Inflammatory macrophage (primary cell): ENCODE measurements at regions not wholly inside any gene's neighbourhood (a gene's known extent, or its start where the extent isn't known, plus 50 kb on each side); places are given as distances from the start of the nearest gene placed in this dataset.
"Not testable (repeated sequence)": the region's sequence is repeated elsewhere in the genome, so short reads cannot be mapped to it uniquely, and the experiment has no call there.

Experiments
- DNase-seq, 2 donors: peaks; one replicate each; pipeline ENCODE4 v3.0.0-alpha.2; 2020 to 2022

DNA sequence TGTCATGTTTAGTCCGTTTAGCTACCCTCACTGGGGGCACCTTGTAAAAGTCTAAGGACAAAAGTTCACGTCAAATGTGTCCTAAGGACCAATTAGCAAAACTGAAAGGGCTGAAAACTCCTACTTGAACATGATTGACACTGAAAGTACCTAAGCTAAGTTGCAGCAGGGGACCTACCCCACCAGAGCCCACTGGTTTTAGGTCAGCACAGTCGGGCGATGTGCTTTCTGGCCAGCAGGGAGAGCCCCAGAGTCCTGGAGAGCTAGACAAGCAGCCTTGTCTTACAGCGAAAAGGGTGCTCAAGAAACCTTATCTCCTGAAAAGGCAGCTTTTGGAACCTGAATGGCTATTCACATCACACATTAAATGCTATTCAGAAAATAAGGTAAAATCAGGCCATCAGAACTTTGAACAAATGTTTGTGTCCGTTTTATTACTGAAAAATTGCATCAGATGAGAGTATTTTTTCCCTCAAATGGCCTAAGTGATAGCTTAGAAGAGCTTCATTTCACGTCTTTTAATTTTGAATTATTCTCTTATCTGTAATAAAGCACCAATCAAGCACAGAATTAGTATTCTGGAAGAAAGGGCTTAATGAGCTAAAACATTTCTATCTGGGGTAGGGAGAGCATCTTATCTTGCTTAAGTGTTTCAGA is 52.2 kb upstream of the MKI67 start:
- DNase-seq, result peak; percentile 16 to 48

GRCh38 chr10:128180843-128181242 is 54.6 kb upstream of the MKI67 start:
- no peak for DNase-seq

DNA sequence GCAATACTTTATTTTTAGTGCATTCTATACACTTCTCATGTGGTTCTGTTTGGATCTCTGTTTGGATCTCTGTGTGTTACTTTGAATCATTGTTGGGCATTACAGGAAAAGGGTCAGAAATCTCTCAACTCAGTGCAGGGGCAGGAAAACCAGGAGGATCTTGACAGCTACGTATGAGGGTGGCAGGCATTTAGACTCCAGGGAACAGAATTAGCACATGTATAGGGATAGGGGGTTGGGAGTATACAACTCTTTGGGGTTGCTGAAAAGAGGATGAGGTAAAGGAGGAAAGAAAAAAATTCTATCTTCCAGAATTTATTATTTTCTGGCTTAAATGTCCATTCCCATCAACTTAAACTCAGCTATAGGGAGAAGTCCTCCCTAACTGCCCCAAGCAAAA is 59.4 kb upstream of the MKI67 start:
- DNase-seq, result no peak

GRCh38 chr10:128186959-128187787 is 61.0 kb upstream of the MKI67 start:
- DNase-seq, result no peak

DNA sequence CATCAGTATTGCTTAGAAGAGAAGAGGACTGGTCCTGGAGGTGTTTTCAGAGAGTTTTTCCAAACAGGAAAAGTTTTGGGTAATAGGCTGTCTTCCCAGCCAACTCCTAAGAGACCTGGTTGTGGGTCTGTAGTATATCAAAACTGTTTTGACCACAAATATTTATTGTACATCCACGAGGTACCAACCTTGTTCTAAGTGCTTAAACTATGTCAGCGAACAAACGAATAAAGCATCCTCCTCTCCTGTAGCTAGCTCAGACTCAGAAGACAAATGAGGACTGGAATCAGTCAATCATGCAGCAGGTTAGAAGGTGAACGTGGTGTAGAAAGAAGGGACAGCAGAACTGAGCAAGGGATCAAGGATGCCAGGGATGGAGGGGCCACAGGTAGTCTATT is 61.6 kb upstream of the MKI67 start:
- no peak for DNase-seq

GRCh38 chr10:128189176-128189575 is 63.0 kb upstream of the MKI67 start:
- no peak for DNase-seq

DNA sequence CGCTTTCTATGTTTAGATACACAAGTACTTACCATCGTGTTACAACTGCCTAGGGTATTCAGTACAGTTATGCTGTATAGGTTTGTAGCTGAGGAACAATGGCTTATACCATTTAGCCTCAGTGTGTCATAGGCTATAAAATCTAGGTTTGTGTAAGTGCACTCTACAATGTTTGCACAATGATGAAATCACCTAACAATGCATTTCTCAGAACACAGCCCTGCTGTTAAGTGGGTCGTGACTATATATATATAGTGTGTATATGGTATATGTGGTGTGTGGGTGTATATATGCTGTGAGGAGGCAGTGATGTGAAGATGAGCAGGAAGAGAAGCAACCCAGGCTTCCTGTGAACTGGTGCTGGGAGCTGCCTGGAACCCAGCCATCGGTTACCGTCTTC is 65.6 kb upstream of the MKI67 start:
- DNase-seq, result no peak

- not testable (repeated sequence) for DNase-seq
Observed at GRCh38 chr10:128201826-128202225, 75.6 kb upstream of the MKI67 start.

- DNase-seq, result no peak
Observed at GRCh38 chr10:128203028-128203427, 76.8 kb upstream of the MKI67 start.

DNA sequence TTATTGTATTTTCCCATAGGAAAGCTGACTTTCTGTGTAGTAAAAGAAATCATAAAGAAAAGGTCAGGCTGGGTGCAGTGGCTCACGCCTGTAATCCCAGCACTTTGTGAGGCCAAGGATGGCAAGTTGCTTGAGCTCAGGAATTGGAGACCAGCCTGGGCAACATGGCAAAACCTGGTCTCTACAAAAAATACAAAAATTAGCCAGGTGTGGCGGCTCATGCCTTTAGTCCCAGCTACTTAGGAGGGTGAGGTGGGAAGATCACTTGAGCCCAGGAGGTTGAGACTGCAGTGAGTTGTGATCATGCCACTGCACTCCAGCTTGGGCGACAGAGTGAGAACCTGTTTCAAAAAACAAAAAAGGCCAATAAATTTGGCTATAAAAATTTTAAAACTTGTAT is 79.4 kb upstream of the MKI67 start:
- DNase-seq, result not testable (repeated sequence)

GRCh38 chr10:128206676-128207075 is 80.5 kb upstream of the MKI67 start:
- DNase-seq, result no peak

GRCh38 chr10:128209862-128210214 is 83.6 kb upstream of the MKI67 start:
- no peak for DNase-seq

DNA sequence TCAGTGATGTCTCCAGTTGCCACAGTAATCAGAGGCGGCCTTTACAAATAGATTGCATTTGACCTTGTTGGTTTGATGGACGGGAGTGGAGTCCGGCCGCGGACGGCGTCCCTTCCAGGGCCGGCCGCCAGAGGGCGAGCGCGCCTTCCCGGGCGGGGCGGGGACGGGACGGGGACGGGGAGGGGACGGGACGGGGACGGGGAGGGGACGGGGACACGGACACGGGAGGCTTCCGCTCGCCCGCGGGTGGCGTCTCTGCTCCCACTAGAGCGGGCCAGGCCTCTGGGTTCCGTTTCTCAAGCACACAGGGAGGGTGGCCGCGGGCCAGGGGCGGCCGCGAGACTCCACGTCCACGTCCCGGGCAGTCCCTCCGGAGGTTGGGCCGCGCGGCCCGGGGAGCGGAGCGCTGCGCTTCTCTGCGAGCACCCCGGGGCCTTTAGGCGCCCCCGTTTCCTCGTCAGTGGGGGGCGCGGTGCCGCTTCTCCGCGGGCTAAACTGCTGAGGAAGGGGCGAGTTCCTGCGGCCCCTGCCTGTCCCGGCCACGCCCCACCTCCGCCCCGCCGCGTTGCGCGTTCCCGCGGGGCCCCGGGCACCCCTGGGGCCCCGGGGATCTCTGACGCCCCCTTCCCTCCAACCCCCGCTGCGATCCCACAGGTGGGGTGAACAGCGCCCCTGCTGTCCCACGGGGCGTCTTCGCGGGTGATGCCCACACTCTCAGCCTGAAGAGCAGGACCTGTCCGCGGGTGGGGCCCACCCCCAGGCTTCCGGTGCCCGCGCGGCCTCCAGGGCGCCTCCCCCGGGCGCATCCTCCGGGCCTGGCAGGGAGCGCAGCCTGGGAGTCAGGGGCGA is 84.2 kb upstream of the MKI67 start:
- peak; percentile 73 to 74 for DNase-seq

DNA sequence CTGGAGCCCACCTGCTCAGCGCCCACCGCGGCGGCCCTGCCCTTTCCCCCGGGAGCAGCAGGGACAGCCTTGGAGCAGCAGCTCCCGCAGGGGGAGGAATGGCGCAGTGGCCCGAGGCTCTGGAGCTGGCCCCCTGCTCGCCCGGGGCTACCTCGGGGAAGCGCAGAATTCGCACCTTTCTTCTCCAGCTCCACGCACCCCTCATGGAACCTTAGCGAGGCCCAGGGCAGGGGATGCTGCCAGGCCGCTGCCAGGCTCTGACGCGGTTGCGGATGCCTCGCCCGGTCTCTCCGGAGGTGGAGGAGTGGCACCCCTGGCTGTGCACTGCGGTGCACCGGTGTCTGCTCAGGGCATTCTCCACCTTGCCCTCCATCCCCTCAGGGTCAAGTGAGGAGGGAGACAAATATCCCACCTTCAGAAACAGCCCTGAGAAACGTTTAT is 84.9 kb upstream of the MKI67 start:
- DNase-seq, result no peak

DNA sequence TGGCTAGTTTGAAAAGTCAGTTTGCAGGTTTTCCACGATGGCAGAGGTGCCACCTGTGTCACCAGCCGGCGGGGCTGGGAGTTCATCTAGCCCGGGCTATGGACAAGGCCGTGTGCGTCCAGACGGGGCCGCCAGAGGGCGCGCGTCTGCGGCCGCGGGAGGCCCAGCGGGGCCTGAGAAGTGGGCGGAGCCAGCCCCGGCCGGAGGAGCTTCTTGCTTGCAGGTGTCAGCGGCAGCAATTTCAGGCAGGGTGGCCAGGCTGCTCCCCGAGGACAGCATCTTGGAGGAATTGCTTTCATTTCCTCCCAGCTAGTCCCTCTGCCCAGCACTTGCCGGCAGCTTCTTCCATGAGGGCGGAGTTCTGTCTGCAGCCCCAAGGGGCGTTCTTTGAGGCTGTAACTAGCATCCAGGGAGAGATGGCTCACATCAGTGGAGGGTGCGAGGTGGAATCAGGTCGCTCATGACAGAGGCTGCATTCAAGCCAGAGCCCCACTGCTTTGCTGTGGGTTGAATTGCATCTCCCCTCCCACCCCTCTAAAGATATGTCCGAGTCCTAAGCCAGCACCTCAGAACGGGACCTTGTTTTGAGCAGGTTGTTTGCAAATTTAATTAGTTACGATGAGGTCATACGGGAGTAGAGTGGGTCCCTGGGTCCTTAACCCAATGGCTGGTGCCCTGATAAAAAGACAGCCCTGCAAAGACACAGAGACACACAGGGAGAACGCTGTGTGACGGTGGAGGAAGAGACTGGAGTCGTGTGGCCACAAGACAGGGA is 85.9 kb upstream of the MKI67 start:
- peak; percentile 84 to 88 for DNase-seq

DNA sequence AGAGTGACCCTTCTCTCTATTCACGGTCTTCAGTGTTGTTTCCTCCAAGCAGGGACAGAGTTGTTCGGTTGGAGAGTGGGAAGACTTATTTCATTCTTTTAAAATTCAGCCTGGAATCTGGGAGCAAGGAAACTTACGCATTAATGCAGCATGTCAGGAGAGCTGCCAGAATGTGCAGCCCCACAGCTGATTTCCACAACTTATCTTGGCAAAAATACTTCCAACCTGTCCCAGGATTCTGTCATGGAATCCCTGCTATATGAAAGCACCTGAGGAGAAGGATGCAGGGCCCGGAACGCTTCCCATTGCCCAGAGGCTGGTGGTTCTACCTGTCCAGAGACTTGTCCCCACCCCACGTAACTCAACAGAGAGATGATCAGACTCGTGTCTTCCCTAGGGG is 86.9 kb upstream of the MKI67 start:
- no peak for DNase-seq

DNA sequence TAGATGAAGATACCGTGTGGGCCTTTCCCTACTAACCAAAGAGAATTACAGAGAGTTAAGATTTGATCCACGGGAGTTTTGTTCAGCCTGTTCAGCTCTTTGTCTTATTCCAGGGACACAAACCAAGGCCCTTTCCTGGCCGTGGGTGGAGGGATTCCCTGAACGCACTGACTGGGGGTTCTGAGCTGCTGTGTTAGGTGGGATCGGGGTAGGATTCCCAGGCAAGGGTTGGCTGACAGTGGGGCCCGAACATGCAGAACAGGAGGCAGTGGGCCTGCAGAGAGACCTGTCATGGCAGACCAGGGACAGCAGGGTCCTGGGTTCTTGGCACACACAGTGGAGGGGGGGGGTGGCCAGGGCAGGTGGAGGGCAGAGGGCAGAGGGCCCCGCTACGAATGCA is 89.5 kb upstream of the MKI67 start:
- DNase-seq, result no peak

DNA sequence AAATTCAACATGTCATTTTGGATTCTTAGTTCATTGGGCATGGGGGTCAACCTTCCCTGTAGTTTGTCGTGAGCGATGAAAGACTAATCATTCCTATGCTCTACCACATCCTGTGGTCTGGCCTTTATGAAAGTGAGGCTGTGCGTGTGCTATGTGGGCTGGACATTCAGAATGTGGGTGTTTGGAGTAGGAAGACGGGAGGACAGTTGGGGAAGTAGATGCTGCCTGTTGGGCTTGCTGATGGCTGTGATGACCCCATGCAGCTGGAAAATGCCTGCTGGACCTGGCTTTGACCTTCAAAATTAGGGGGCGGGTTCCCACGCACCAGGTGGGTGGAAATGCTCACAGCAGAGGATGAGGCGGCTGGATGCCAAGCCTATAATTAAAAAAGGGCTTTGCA is 90.9 kb upstream of the MKI67 start:
- DNase-seq, result peak; percentile 11 to 48

DNA sequence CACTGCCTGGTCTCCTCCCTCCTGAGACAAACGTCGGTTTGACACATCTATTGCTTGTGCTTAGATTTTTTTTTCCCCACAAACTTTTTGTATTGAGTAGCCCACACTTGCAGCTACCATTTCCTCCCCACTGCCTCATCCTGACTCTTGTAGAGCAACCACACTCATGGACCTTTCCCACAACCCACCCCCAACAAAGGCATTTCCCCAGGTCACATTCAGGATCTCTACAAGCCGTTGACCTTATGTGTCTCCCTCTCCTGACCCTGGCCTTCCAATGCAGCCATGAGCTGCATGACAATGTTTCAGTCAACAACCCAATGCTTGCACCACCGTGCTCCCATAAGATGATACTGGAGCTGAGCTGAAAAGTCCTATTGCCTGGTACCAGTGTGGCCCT is 91.9 kb upstream of the MKI67 start:
- no peak for DNase-seq

GRCh38 chr10:128219295-128219694 is 93.1 kb upstream of the MKI67 start:
- DNase-seq, result no peak

DNA sequence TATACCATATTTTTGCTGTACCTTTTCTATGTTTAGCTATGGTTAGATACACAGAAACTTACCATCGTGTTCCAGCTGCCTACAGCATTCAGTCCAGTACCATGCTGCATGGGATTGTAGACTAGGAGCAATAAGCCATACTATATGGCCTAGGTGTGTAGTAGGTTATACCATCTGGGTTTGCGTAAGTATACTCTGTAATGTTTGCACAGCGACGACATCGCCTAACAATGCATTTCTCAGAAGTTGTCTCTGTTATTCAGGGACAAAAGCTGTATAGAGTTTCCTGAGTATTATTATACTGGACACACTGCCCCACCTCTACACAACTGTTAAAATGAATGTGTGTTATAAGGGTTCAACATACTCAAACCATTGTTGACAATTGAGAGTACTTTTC is 93.8 kb upstream of the MKI67 start:
- DNase-seq, result no peak

- DNase-seq, result peak; percentile 25 to 49
Observed at GRCh38 chr10:128221117-128221516, 94.9 kb upstream of the MKI67 start.

- no peak for DNase-seq
Observed at GRCh38 chr10:128221807-128222206, 95.6 kb upstream of the MKI67 start.
